ENCODE measurements at regions not wholly inside any gene's neighbourhood (a gene's known extent, or its start where the extent isn't known, plus 50 kb on each side); places are given as distances from the start of the nearest gene placed in this dataset.

DNA sequence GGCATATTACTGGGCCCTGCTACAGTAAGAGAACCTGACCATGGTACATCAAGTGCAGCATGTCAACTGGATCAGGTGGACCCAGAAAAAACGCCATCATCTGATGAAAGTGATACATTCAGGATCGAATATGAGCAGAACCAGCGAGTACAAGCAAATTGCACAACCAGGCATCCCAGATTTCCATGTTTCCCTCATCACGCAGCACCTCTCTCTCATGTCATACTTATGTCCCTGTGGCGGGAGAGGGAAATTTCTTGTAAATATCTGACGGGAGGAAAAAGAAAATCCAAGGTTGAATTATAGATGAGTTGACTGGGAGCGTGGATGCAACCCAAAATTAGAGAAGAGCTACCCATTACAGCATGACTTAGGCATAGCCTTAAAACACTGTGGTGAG, 608.5 kb upstream of the FAT1 start:
- Histone ChIP-seq H3K4me1 (ENCODE audit: insufficient read depth, low read length) (no peaks in the 10 kb centered on the region), H3K27ac (ENCODE audit: insufficient read length, low read depth, low read length) (no peak overlapping the region), H3K9ac (ENCODE audit: extremely low read depth, insufficient read length, low read length) (no peak overlapping the region), H3K9me3 (ENCODE audit: control insufficient read depth, low read depth, low read length) (no peaks in the 10 kb centered on the region), H4K91ac (ENCODE audit: insufficient read length, low read depth, low read length) (no peak overlapping the region), H3K4ac (ENCODE audit: low read depth, low read length) (no peak overlapping the region), H3K79me2 (ENCODE audit: insufficient read depth, low read length) (no peaks in the 10 kb centered on the region), H2AFZ (ENCODE audit: low read length) (no peak overlapping the region), H3K56ac (ENCODE audit: insufficient read length, low read depth, low read length) (no peak overlapping the region), H3K27me3 (ENCODE audit: insufficient read depth, low read length) (no peaks in the 10 kb centered on the region), H3K23ac (ENCODE audit: insufficient read length, low read depth, low read length) (no peak overlapping the region), H4K8ac (replicated peaks; ENCODE audit: insufficient read length, low read depth, low read length) (no peak overlapping the region), H3K23me2 (ENCODE audit: insufficient read length, low read depth, low read length, poor library complexity, severe bottlenecking) (no peaks in the 10 kb centered on the region), H3K18ac (ENCODE audit: insufficient read length, low read depth, low read length) (no peak overlapping the region), H2BK120ac (ENCODE audit: low read depth, low read length, poor library complexity, severe bottlenecking) (no peak overlapping the region), H2BK5ac (ENCODE audit: insufficient read length, low read length) (no peak overlapping the region), H2BK12ac (ENCODE audit: insufficient read length, low read depth, low read length) (peak overlapping the region; percentile 23), H2BK15ac (ENCODE audit: low read depth, low read length) (no peak overlapping the region), H3K4me2 (ENCODE audit: insufficient read depth, insufficient read length, low read length) (no peak overlapping the region), H2BK20ac (ENCODE audit: low read depth, low read length, poor library complexity, severe bottlenecking) (no peak overlapping the region), H4K20me1 (ENCODE audit: control insufficient read depth, insufficient read depth, insufficient read length) (no peaks in the 10 kb centered on the region), H3K14ac (ENCODE audit: insufficient read depth, low read length) (no peak overlapping the region), H4K5ac (ENCODE audit: insufficient read length, low read depth, low read length) (no peak overlapping the region), H3T11ph (ENCODE audit: low read length) (no peak overlapping the region), H2AK5ac (ENCODE audit: insufficient read length, low read length) (no peak overlapping the region), H3K79me1 (ENCODE audit: insufficient read depth, low read depth, low read length, poor library complexity, severe bottlenecking) (no peaks in the 10 kb centered on the region)
- no peak overlapping the region for H3K27ac Mint-ChIP-seq
- no peaks in the 10 kb centered on the region for H3K36me3 Mint-ChIP-seq (ENCODE audit: insufficient read depth in 1 of 3, low read depth in 3 of 3)
- no peaks in the 10 kb centered on the region for H3K4me1 Mint-ChIP-seq
- DNase-seq: no peak
- TF ChIP-seq, protein P1, sequence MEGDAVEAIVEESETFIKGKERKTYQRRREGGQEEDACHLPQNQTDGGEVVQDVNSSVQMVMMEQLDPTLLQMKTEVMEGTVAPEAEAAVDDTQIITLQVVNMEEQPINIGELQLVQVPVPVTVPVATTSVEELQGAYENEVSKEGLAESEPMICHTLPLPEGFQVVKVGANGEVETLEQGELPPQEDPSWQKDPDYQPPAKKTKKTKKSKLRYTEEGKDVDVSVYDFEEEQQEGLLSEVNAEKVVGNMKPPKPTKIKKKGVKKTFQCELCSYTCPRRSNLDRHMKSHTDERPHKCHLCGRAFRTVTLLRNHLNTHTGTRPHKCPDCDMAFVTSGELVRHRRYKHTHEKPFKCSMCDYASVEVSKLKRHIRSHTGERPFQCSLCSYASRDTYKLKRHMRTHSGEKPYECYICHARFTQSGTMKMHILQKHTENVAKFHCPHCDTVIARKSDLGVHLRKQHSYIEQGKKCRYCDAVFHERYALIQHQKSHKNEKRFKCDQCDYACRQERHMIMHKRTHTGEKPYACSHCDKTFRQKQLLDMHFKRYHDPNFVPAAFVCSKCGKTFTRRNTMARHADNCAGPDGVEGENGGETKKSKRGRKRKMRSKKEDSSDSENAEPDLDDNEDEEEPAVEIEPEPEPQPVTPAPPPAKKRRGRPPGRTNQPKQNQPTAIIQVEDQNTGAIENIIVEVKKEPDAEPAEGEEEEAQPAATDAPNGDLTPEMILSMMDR (conservative IDR thresholded peaks at IDR 0.05): no peak
- no CpG with 5 or more reads among the region's 7 CpGs for WGBS (ENCODE audit: extremely low coverage, insufficient read length, low lambda C conversion rate)
- no peaks in the 10 kb centered on the region for H3K27me3 Mint-ChIP-seq (ENCODE audit: low read depth)
- H3K4me3 Mint-ChIP-seq: no peak overlapping the region
- H3K9me3 Mint-ChIP-seq: no peaks in the 10 kb centered on the region
